Activated CD8-positive, alpha-beta T cell treated with anti-CD3 and anti-CD28 coated beads, Interleukin-2, amount 10 ng/mL, durations not matched to agents 7 days and 5 days (primary cell): ENCODE measurements at regions not wholly inside any gene's neighbourhood (a gene's known extent, or its start where the extent isn't known, plus 50 kb on each side); places are given as distances from the start of the nearest gene placed in this dataset.

Experiments used
- ATAC-seq: fragments of 150-1000 bp; cut with Tn5 transposase; one replicate; pipeline ENCODE4 v1.10.0; 2021; ENCODE audit warnings: moderate library complexity
- CTCF ChIA-PET: fragments of 350-600 bp; sonication (Branson Sonifier 250); formaldehyde crosslinking; loops from one replicate; lab custom pipeline; 2021; ENCODE audit warnings: antibody characterized with exemption; lab: Charles Lee
- POLR2A ChIA-PET: fragments of 350-600 bp; sonication (Branson Sonifier 250); formaldehyde crosslinking; loops from one replicate; lab custom pipeline; 2021; ENCODE audit warnings: antibody characterized with exemption; lab: Charles Lee
- DNase-seq: peaks from one replicate; pipeline ENCODE4 v3.0.0-alpha.2; 2020
- H3K27ac Mint-ChIP-seq: one replicate; pipeline ENCODE4 v1.8.0; 2021; ENCODE audit warnings: mild to moderate bottlenecking, mixed read lengths
- H3K27me3 Mint-ChIP-seq: one replicate; pipeline ENCODE4 v1.8.0; 2021; ENCODE audit warnings: low read depth, mixed read lengths
- H3K36me3 Mint-ChIP-seq: one replicate; pipeline ENCODE4 v1.8.0; 2021; ENCODE audit warnings: low read depth, mixed read lengths
- H3K4me1 Mint-ChIP-seq: one replicate; pipeline ENCODE4 v1.8.0; 2021; ENCODE audit warnings: low read depth, mixed read lengths
- H3K4me3 Mint-ChIP-seq: one replicate; pipeline ENCODE4 v1.8.0; 2021; ENCODE audit warnings: mild to moderate bottlenecking, mixed read lengths
- H3K9me3 Mint-ChIP-seq: one replicate; pipeline ENCODE4 v1.8.0; 2022; ENCODE audit warnings: mixed read lengths; ENCODE audit not compliant: insufficient read depth

GRCh38 chr7:118298771-118299170 lies 74.3 kb downstream of the ANKRD7 start:
- ATAC-seq (no peak), DNase-seq (no peak)
- Mint-ChIP-seq H3K36me3 (no peaks in the 10 kb centered on the region), H3K4me1 (no peaks in the 10 kb centered on the region), H3K27me3 (peaks cover 32% of the 10 kb centered on the region), H3K9me3 (no peaks in the 10 kb centered on the region), H3K4me3 (no peak overlapping the region), H3K27ac (no peak overlapping the region)
- ChIA-PET POLR2A (no interaction called here), CTCF (no interaction called here)

- Mint-ChIP-seq H3K4me3 (no peak overlapping the region), H3K27me3 (peaks cover 37% of the 10 kb centered on the region), H3K9me3 (no peaks in the 10 kb centered on the region), H3K27ac (no peak overlapping the region), H3K4me1 (no peaks in the 10 kb centered on the region), H3K36me3 (no peaks in the 10 kb centered on the region)
- DNase-seq (no peak), ATAC-seq (no peak)
- ChIA-PET POLR2A (no interaction called here), CTCF (no interaction called here)
Observed at GRCh38 chr7:118300177-118300576, 75.7 kb downstream of the ANKRD7 start.

- no peak for DNase-seq
- H3K27ac Mint-ChIP-seq, result no peak overlapping the region
- no peak for ATAC-seq
- peaks cover 24% of the 10 kb centered on the region for H3K27me3 Mint-ChIP-seq
- ChIA-PET CTCF (no interaction called here), POLR2A (no interaction called here)
- H3K4me1 Mint-ChIP-seq, result no peaks in the 10 kb centered on the region
- no peak overlapping the region for H3K4me3 Mint-ChIP-seq
- no peaks in the 10 kb centered on the region for H3K9me3 Mint-ChIP-seq
- peaks cover 1% of the 10 kb centered on the region for H3K36me3 Mint-ChIP-seq
Observed at GRCh38 chr7:118304100-118304499, 79.6 kb downstream of the ANKRD7 start.

DNA sequence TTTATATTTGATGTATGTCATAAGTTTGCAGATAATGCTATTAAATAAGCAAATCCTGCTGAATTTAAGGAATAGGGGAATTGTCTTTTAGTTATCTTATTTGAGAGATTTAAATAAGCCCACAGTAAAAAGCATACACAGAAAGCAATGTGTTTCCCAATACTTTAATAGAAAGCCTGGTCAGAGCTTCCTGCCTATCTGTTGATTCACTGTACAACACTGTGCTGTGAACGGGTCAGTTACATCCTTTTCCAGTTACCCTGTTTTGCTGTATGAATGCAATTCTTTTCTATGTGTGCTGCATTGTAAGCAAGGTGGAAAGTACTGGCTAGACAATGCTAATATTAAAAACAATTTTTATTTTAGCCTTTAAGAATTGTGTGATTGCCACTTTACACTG lies 81.2 kb downstream of the ANKRD7 start:
- Mint-ChIP-seq H3K36me3 (peaks cover 2% of the 10 kb centered on the region), H3K4me3 (no peak overlapping the region), H3K4me1 (no peaks in the 10 kb centered on the region), H3K27ac (no peak overlapping the region), H3K27me3 (peaks cover 16% of the 10 kb centered on the region), H3K9me3 (no peaks in the 10 kb centered on the region)
- ChIA-PET POLR2A (no interaction called here), CTCF (no interaction called here)
- no peak for ATAC-seq
- no peak for DNase-seq

DNA sequence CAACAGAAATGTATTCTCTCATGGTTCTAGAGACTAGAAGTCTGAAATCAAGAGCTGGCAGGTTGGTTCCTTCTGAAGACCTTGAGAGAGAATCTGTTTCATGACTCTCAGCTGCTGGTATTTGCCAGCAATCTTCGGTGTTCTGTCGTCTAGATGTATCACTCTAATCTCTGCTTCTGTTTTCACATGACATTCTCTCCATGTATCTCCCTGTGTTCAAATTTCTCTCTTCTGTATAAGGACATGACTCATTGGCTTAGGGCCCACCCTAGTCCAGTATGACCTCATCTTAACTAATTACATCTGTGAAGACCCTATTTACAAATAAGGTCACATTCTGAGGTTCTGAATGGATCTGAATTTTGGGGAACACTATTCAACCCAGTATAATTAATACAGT lies 82.3 kb downstream of the ANKRD7 start:
- POLR2A ChIA-PET, result no interaction called here
- DNase-seq, result no peak
- Mint-ChIP-seq H3K27ac (no peak overlapping the region), H3K4me1 (peaks cover 8% of the 10 kb centered on the region), H3K36me3 (peaks cover 2% of the 10 kb centered on the region), H3K9me3 (no peaks in the 10 kb centered on the region), H3K4me3 (no peak overlapping the region), H3K27me3 (peaks cover 16% of the 10 kb centered on the region)
- ATAC-seq, result no peak
- CTCF ChIA-PET, result no interaction called here

GRCh38 chr7:118311121-118311836 lies 86.8 kb downstream of the ANKRD7 start:
- ChIA-PET CTCF (no interaction called here), POLR2A (no interaction called here)
- DNase-seq (no peak), ATAC-seq (no peak)
- Mint-ChIP-seq H3K4me1 (peaks cover 16% of the 10 kb centered on the region), H3K27me3 (peaks cover 6% of the 10 kb centered on the region), H3K9me3 (no peaks in the 10 kb centered on the region), H3K27ac (no peak overlapping the region), H3K36me3 (peaks cover 2% of the 10 kb centered on the region), H3K4me3 (no peak overlapping the region)

DNA sequence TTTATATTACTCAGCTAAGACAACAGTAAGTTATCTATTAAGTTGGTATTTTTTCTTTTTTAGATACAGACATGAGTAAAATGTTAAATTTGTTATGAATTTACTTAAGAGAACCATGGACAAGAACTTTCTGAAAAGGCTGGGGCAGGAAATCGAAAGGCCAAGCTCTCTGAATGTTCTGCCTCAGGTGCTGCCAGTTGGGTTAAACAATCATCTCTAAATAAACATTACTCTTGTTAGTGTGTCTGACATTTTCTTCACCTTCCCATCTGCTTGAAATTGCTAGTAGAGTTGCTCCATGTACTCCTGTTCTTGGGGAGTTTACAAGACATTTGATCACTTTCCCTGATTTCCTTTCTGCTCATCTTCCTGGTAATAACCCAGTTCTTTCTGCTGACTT lies 87.5 kb downstream of the ANKRD7 start:
- DNase-seq (no peak), ATAC-seq (no peak)
- no peak overlapping the region for H3K4me3 Mint-ChIP-seq
- peaks cover 16% of the 10 kb centered on the region for H3K4me1 Mint-ChIP-seq
- peaks cover 2% of the 10 kb centered on the region for H3K36me3 Mint-ChIP-seq
- H3K27me3 Mint-ChIP-seq, result peaks cover 4% of the 10 kb centered on the region
- H3K27ac Mint-ChIP-seq, result no peak overlapping the region
- H3K9me3 Mint-ChIP-seq, result no peaks in the 10 kb centered on the region
- ChIA-PET CTCF (no interaction called here), POLR2A (no interaction called here)

GRCh38 chr7:118312966-118313365 lies 88.5 kb downstream of the ANKRD7 start:
- H3K9me3 Mint-ChIP-seq, result no peaks in the 10 kb centered on the region
- H3K27ac Mint-ChIP-seq, result no peak overlapping the region
- DNase-seq (no peak), ATAC-seq (no peak)
- POLR2A ChIA-PET, result no interaction called here
- CTCF ChIA-PET, result no interaction called here
- H3K4me3 Mint-ChIP-seq, result no peak overlapping the region
- peaks cover 16% of the 10 kb centered on the region for H3K4me1 Mint-ChIP-seq
- H3K27me3 Mint-ChIP-seq, result peaks cover 4% of the 10 kb centered on the region
- peaks cover 2% of the 10 kb centered on the region for H3K36me3 Mint-ChIP-seq

GRCh38 chr7:118324790-118325449 lies 100.4 kb downstream of the ANKRD7 start:
- Mint-ChIP-seq H3K27me3 (peaks cover 6% of the 10 kb centered on the region), H3K27ac (no peak overlapping the region), H3K9me3 (no peaks in the 10 kb centered on the region), H3K4me3 (no peak overlapping the region), H3K36me3 (no peaks in the 10 kb centered on the region), H3K4me1 (no peaks in the 10 kb centered on the region)
- DNase-seq, result no peak
- no peak for ATAC-seq
- ChIA-PET POLR2A (no interaction called here), CTCF (no interaction called here)

DNA sequence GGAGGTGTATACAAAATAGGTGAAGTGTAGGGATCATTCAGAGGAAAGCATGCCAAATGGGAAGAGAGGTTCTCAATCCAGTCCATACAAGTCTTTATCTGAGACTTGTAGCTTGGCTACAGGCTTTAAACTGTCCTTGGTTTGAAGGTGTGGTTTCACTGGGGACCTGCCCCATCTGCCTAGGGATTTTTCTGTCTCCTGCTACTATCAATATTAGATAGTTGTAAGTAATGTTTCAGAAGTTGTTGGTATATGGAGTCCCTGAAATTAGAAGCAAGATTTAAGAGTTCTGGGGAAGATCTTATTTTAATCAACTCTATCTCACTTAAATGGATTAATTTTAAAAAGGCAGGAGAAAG lies 100.9 kb downstream of the ANKRD7 start:
- Mint-ChIP-seq H3K9me3 (no peaks in the 10 kb centered on the region), H3K4me1 (no peaks in the 10 kb centered on the region), H3K36me3 (no peaks in the 10 kb centered on the region), H3K4me3 (no peak overlapping the region), H3K27me3 (peaks cover 9% of the 10 kb centered on the region), H3K27ac (no peak overlapping the region)
- ChIA-PET CTCF (no interaction called here), POLR2A (no interaction called here)
- ATAC-seq, result no peak
- DNase-seq, result no peak

DNA sequence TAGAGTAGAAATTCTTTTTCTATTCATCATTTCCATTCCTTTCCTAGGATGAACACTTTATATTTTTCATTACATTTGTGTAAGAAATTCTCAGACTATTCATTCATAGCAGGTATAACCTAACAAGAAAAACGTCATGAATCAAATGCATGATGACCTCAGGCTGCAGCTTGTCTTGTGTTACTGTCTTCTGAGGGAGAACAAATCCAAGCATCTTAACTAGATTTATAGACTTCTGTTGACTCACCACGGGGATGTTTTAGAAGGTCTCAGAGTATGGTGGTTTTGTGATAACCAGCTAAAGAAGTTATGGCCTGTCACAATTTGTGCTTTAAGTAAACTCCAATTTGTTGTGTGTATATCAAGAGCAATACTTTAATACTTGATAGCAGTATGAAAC lies 102.7 kb downstream of the ANKRD7 start:
- Mint-ChIP-seq H3K9me3 (no peaks in the 10 kb centered on the region), H3K4me3 (no peak overlapping the region), H3K27ac (no peak overlapping the region), H3K36me3 (no peaks in the 10 kb centered on the region), H3K4me1 (no peaks in the 10 kb centered on the region), H3K27me3 (peaks cover 14% of the 10 kb centered on the region)
- no peak for ATAC-seq
- CTCF ChIA-PET, result no interaction called here
- POLR2A ChIA-PET, result no interaction called here
- no peak for DNase-seq

DNA sequence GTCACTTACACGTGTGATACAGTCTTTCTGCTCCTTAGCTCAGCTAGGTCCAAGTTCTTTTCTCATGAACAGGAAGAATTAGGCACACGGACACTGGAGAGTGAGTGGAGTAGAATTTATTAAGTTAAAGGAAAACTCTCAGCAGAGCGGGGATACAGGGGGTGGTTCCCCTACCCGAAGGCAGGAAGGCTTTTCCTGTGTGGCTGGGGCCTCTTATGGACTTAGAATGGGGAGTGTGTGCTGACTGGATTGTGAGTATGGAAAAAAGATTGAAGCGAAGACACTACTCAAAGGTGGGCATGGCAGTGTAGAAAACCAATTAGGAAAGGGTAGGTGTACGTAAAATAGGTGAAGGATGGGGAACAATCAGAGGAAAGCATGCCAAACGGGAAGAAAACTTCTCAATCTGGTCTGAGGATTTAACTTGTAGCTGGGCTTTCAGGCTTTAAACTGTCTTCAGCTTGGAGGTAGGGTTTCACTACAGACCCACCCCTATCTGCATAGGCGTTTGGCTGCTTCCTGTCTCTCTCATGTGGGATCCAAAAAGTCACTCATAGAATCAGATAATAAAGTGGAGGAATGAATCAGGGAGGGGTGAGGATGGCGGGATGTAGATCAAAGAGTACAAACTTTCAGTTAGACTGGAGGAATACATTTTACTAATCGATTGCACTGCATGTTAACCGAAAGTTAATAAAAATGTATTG lies 104.2 kb downstream of the ANKRD7 start:
- H3K4me1 Mint-ChIP-seq, result no peaks in the 10 kb centered on the region
- H3K27me3 Mint-ChIP-seq, result peaks cover 14% of the 10 kb centered on the region
- no peaks in the 10 kb centered on the region for H3K36me3 Mint-ChIP-seq
- ChIA-PET CTCF (no interaction called here), POLR2A (no interaction called here)
- no peak for DNase-seq
- no peak overlapping the region for H3K27ac Mint-ChIP-seq
- no peak for ATAC-seq
- H3K9me3 Mint-ChIP-seq, result no peaks in the 10 kb centered on the region
- H3K4me3 Mint-ChIP-seq, result no peak overlapping the region
